ENCODE measurements at regions not wholly inside any gene's neighbourhood (a gene's known extent, or its start where the extent isn't known, plus 50 kb on each side); places are given as distances from the start of the nearest gene placed in this dataset.

GRCh38 chr11:122367809-122368231 is 251.8 kb upstream of the BLID start:
- Histone ChIP-seq H3K27ac (ENCODE audit: low read depth, low read length) (no peak overlapping the region), H3K36me3 (ENCODE audit: control insufficient read depth, insufficient read depth, low read length) (no peaks in the 10 kb centered on the region), H3K9ac (ENCODE audit: low read length) (no peak overlapping the region), H3K27me3 (ENCODE audit: control insufficient read depth, insufficient read depth, low read length) (no peaks in the 10 kb centered on the region), H3K4me1 (ENCODE audit: control insufficient read depth, insufficient read depth, low read length) (peaks cover 6% of the 10 kb centered on the region), H3K4me3 (ENCODE audit: low read length) (no peak overlapping the region)

GRCh38 chr11:122365610-122366360 is 249.8 kb upstream of the BLID start:
- Histone ChIP-seq H3K27me3 (ENCODE audit: control insufficient read depth, insufficient read depth, low read length) (no peaks in the 10 kb centered on the region), H3K27ac (ENCODE audit: low read depth, low read length) (no peak overlapping the region), H3K4me1 (ENCODE audit: control insufficient read depth, insufficient read depth, low read length) (peaks cover 6% of the 10 kb centered on the region), H3K4me3 (ENCODE audit: low read length) (no peak overlapping the region), H3K9ac (ENCODE audit: low read length) (no peak overlapping the region), H3K36me3 (ENCODE audit: control insufficient read depth, insufficient read depth, low read length) (no peaks in the 10 kb centered on the region)

GRCh38 chr11:122363296-122363695 is 247.3 kb upstream of the BLID start:
- Histone ChIP-seq H3K9ac (ENCODE audit: low read length) (no peak overlapping the region), H3K4me1 (ENCODE audit: control insufficient read depth, insufficient read depth, low read length) (peaks cover 6% of the 10 kb centered on the region), H3K36me3 (ENCODE audit: control insufficient read depth, insufficient read depth, low read length) (no peaks in the 10 kb centered on the region), H3K4me3 (ENCODE audit: low read length) (no peak overlapping the region), H3K27me3 (ENCODE audit: control insufficient read depth, insufficient read depth, low read length) (no peaks in the 10 kb centered on the region), H3K27ac (ENCODE audit: low read depth, low read length) (no peak overlapping the region)

DNA sequence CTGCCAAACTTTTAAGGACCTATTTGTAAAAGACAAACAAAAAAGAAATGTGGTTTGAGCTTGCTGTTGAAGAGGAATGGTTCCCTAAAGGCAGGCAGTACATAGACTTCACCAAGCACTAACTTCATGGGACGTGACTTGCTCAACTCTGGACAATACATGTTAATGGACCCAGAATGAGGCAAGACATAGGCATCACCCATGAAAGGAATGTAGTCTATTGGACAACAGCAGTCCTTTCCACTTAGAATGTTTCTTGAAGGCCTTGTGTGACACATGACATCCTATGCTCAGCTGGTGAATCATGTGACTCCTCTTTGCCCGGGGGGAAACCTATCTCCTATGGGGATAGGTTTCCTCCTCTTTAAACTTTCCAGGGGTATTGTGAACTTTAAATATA is 246.4 kb upstream of the BLID start:
- no peak overlapping the region for H3K4me3 ChIP-seq (ENCODE audit: low read length)
- no peaks in the 10 kb centered on the region for H3K27me3 ChIP-seq (ENCODE audit: control insufficient read depth, insufficient read depth, low read length)
- H3K9ac ChIP-seq (ENCODE audit: low read length), result no peak overlapping the region
- H3K4me1 ChIP-seq (ENCODE audit: control insufficient read depth, insufficient read depth, low read length), result peaks cover 5% of the 10 kb centered on the region
- no peak overlapping the region for H3K27ac ChIP-seq (ENCODE audit: low read depth, low read length)
- H3K36me3 ChIP-seq (ENCODE audit: control insufficient read depth, insufficient read depth, low read length), result no peaks in the 10 kb centered on the region

GRCh38 chr11:122360875-122361274 is 244.9 kb upstream of the BLID start:
- no peaks in the 10 kb centered on the region for H3K4me1 ChIP-seq (ENCODE audit: control insufficient read depth, insufficient read depth, low read length)
- no peaks in the 10 kb centered on the region for H3K36me3 ChIP-seq (ENCODE audit: control insufficient read depth, insufficient read depth, low read length)
- no peak overlapping the region for H3K4me3 ChIP-seq (ENCODE audit: low read length)
- H3K27me3 ChIP-seq (ENCODE audit: control insufficient read depth, insufficient read depth, low read length), result no peaks in the 10 kb centered on the region
- no peak overlapping the region for H3K9ac ChIP-seq (ENCODE audit: low read length)
- no peak overlapping the region for H3K27ac ChIP-seq (ENCODE audit: low read depth, low read length)

GRCh38 chr11:122359081-122359571 is 243.1 kb upstream of the BLID start:
- no peak overlapping the region for H3K27ac ChIP-seq (ENCODE audit: low read depth, low read length)
- H3K36me3 ChIP-seq (ENCODE audit: control insufficient read depth, insufficient read depth, low read length), result no peaks in the 10 kb centered on the region
- no peaks in the 10 kb centered on the region for H3K27me3 ChIP-seq (ENCODE audit: control insufficient read depth, insufficient read depth, low read length)
- H3K9ac ChIP-seq (ENCODE audit: low read length), result no peak overlapping the region
- H3K4me3 ChIP-seq (ENCODE audit: low read length), result no peak overlapping the region
- H3K4me1 ChIP-seq (ENCODE audit: control insufficient read depth, insufficient read depth, low read length), result no peaks in the 10 kb centered on the region

DNA sequence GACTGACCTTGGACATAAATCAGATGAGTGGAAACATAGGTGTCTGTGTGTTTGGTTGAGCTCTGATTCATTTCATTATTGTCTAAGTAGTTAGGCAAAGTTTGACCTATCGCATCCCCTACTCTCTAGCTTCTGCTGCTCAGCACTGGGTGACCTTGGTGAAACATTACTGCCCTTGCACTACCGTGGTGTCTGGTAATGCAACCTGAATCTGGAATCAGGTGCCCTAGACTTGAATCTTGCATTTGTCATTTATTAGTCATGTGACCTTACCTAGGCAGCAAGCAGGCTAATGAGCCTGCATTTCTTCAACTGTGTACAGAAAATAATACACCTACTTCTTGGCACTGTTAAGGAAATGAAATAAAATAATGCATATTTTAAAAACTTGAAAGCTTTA is 242.3 kb upstream of the BLID start:
- H3K9ac ChIP-seq (ENCODE audit: low read length), result no peak overlapping the region
- H3K4me1 ChIP-seq (ENCODE audit: control insufficient read depth, insufficient read depth, low read length), result no peaks in the 10 kb centered on the region
- no peak overlapping the region for H3K4me3 ChIP-seq (ENCODE audit: low read length)
- H3K27ac ChIP-seq (ENCODE audit: low read depth, low read length), result no peak overlapping the region
- no peaks in the 10 kb centered on the region for H3K36me3 ChIP-seq (ENCODE audit: control insufficient read depth, insufficient read depth, low read length)
- no peaks in the 10 kb centered on the region for H3K27me3 ChIP-seq (ENCODE audit: control insufficient read depth, insufficient read depth, low read length)

DNA sequence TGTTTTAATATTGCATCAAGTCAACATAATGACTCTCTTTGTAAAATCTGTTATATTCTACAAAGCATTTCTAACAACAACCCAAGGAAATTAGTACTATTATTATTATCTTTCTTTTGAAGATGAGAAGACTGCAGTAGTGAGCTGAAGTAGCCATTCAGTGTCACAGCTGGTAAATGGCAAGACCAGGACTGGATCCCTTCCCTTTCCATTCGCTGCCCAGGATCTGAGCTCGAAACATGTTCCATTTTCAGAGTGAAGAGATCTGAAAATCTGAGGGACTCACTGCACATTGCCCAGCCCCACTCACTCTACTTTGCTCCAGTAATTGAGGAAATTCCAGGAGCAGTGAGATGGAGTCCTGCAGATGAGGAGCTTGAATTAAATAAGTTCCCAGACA is 240.0 kb upstream of the BLID start:
- no peak overlapping the region for H3K4me3 ChIP-seq (ENCODE audit: low read length)
- no peak overlapping the region for H3K27ac ChIP-seq (ENCODE audit: low read depth, low read length)
- no peaks in the 10 kb centered on the region for H3K36me3 ChIP-seq (ENCODE audit: control insufficient read depth, insufficient read depth, low read length)
- no peak overlapping the region for H3K9ac ChIP-seq (ENCODE audit: low read length)
- no peaks in the 10 kb centered on the region for H3K4me1 ChIP-seq (ENCODE audit: control insufficient read depth, insufficient read depth, low read length)
- no peaks in the 10 kb centered on the region for H3K27me3 ChIP-seq (ENCODE audit: control insufficient read depth, insufficient read depth, low read length)

DNA sequence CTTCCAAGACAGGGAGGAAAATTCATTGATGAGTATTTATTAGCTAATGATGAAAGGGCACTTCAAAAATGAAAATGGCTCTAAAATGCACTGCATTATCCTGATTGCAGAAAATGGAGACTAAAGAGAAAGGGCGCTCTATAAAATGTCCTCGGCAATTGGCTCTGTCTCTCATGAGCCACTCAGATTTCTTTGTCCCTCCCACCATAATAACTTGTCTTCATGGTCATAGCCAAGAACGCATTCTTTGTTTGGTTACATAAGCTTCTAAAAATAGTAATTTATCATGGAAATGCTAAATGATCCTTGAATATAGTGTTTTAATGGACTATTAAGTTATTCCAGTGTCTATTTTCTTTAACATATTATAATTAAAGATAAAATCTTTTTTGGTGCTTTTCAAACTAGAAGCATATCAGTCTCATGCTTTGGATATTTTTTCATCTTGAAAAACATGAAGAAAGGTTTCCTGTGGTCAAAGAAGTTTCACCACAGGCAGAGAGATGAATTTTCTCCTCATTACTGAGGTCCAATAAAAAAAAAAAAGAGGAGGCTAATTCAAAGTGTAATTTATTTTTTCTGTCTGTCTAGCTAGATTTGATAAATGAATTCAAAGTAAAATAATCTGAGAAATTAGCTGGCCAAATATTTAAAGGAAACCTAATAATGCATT is 238.1 kb upstream of the BLID start:
- Histone ChIP-seq H3K9ac (ENCODE audit: low read length) (no peak overlapping the region), H3K36me3 (ENCODE audit: control insufficient read depth, insufficient read depth, low read length) (no peaks in the 10 kb centered on the region), H3K4me3 (ENCODE audit: low read length) (no peak overlapping the region), H3K4me1 (ENCODE audit: control insufficient read depth, insufficient read depth, low read length) (no peaks in the 10 kb centered on the region), H3K27ac (ENCODE audit: low read depth, low read length) (no peak overlapping the region), H3K27me3 (ENCODE audit: control insufficient read depth, insufficient read depth, low read length) (no peaks in the 10 kb centered on the region)

DNA sequence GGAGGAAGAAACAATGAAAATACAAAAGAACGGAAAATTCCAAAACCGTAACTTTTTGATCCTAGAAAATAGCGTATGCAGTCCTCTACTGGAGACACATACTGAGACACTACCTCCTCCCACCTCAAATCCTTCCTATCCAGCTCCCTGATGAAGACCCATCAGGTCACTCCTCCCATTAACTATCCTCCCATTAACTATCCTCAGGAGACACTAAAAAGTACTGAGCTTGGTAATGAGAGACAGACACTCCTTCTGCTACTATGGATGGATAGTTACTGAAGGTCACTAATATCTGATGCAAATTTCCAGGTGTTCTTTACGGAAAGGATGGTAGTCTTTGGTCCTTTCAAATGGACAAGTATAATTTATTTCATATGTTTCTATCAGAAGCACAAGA is 237.5 kb upstream of the BLID start:
- Histone ChIP-seq H3K4me3 (ENCODE audit: low read length) (no peak overlapping the region), H3K27ac (ENCODE audit: low read depth, low read length) (no peak overlapping the region), H3K36me3 (ENCODE audit: control insufficient read depth, insufficient read depth, low read length) (no peaks in the 10 kb centered on the region), H3K27me3 (ENCODE audit: control insufficient read depth, insufficient read depth, low read length) (no peaks in the 10 kb centered on the region), H3K4me1 (ENCODE audit: control insufficient read depth, insufficient read depth, low read length) (no peaks in the 10 kb centered on the region), H3K9ac (ENCODE audit: low read length) (no peak overlapping the region)

DNA sequence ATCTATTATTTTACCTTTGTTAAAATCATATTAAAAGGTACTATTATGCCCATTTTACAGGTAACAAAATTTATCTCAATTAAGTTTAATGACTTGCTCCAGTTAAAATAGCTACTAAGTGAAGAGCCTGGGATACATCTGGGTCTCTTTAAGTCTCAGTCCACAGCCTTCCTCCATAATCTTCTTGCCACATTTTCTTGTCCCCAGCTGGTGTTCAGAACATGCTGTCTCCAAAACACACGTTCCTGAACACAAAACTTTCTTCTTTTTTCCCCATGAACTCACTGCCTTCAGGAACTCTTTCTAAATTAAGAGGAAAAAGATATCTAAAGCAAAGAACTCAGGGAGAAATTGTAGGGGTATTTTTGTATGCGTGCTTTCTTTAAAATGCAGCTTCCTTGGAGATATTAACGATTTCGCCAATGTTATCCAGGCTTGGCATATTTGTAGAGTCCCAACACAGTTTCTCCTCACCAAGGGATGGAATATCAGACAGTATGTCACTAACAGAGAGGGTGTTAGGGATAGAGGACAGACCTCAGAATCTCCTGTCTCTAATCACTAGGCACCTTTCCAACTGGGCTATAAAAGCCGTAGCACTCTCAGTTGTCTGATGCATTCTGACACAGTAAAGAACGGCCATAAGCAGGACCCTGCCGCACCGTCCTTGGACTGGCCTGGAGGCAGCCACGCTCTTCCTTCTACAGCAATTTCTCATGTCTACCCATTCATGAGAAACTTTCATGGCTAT is 232.8 kb upstream of the BLID start:
- Histone ChIP-seq H3K27me3 (ENCODE audit: control insufficient read depth, insufficient read depth, low read length) (no peaks in the 10 kb centered on the region), H3K36me3 (ENCODE audit: control insufficient read depth, insufficient read depth, low read length) (no peaks in the 10 kb centered on the region), H3K9ac (ENCODE audit: low read length) (no peak overlapping the region), H3K4me3 (ENCODE audit: low read length) (no peak overlapping the region), H3K27ac (ENCODE audit: low read depth, low read length) (no peak overlapping the region), H3K4me1 (ENCODE audit: control insufficient read depth, insufficient read depth, low read length) (no peaks in the 10 kb centered on the region)

GRCh38 chr11:122346006-122346405 is 230.0 kb upstream of the BLID start:
- H3K36me3 ChIP-seq (ENCODE audit: control insufficient read depth, insufficient read depth, low read length), result no peaks in the 10 kb centered on the region
- no peak overlapping the region for H3K9ac ChIP-seq (ENCODE audit: low read length)
- no peak overlapping the region for H3K27ac ChIP-seq (ENCODE audit: low read depth, low read length)
- no peak overlapping the region for H3K4me3 ChIP-seq (ENCODE audit: low read length)
- H3K27me3 ChIP-seq (ENCODE audit: control insufficient read depth, insufficient read depth, low read length), result no peaks in the 10 kb centered on the region
- no peaks in the 10 kb centered on the region for H3K4me1 ChIP-seq (ENCODE audit: control insufficient read depth, insufficient read depth, low read length)

Data from rectal smooth muscle tissue (tissue), 1 donor.